ENCODE measurements at regions not wholly inside any gene's neighbourhood (a gene's known extent, or its start where the extent isn't known, plus 50 kb on each side); places are given as distances from the start of the nearest gene placed in this dataset.

DNA sequence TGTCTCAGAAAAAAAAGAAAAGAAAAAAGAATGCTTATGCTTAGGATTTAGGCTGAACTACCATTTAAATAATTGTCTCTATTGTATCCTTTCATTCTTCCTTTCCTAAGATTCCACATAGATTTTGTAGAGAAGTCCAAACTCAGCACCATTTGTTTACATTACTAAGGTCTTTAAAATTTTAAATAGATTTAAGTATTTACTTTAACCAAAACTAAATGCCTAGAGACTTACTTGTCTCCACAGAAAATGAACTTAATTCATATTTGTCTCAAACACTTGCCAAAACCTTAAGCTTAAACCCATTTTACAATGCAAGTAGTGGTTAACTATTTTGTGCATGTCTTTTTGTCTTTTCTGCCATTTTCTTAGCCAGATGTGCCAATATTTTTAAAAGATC is 54.1 kb upstream of the ABI1 start:
- TF ChIP-seq, protein P1, sequence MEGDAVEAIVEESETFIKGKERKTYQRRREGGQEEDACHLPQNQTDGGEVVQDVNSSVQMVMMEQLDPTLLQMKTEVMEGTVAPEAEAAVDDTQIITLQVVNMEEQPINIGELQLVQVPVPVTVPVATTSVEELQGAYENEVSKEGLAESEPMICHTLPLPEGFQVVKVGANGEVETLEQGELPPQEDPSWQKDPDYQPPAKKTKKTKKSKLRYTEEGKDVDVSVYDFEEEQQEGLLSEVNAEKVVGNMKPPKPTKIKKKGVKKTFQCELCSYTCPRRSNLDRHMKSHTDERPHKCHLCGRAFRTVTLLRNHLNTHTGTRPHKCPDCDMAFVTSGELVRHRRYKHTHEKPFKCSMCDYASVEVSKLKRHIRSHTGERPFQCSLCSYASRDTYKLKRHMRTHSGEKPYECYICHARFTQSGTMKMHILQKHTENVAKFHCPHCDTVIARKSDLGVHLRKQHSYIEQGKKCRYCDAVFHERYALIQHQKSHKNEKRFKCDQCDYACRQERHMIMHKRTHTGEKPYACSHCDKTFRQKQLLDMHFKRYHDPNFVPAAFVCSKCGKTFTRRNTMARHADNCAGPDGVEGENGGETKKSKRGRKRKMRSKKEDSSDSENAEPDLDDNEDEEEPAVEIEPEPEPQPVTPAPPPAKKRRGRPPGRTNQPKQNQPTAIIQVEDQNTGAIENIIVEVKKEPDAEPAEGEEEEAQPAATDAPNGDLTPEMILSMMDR (IDR thresholded peaks at IDR 0.05): no peak
- no peak for TF ChIP-seq POLR2A (IDR thresholded peaks at IDR 0.05)

Measured in thyroid gland (tissue), 4 donors.